Panc1 (cell line): ENCODE measurements at regions not wholly inside any gene's neighbourhood (a gene's known extent, or its start where the extent isn't known, plus 50 kb on each side); places are given as distances from the start of the nearest gene placed in this dataset.

Experiments used
- ATAC-seq: fragments of 200-7000 bp; cut with Tn5 transposase; 2 replicates; pipeline ENCODE4 v1.9.1; 2020; ENCODE audit warnings: mild to moderate bottlenecking, moderate library complexity
- BruUV-seq: library from RNA; stranded (reverse); fragments of 400-500 nt; replicated peaks from 2 replicates; lab custom pipeline; 2021; lab: Mats Ljungman, UMichigan
- CTCF ChIA-PET: fragments of 300-600 bp; sonication (Branson Sonifier 250); formaldehyde crosslinking; loops from one replicate; lab custom pipeline; 2022; ENCODE audit warnings: antibody characterized with exemption; lab: Charles Lee
- POLR2A ChIA-PET: fragments of 300-600 bp; sonication (Branson Sonifier 250); formaldehyde crosslinking; loops from one replicate; lab custom pipeline; 2022; ENCODE audit warnings: antibody characterized with exemption; lab: Charles Lee
- DNase-seq: peaks from one replicate; pipeline ENCODE4 v3.0.0-alpha.2; 2010; ENCODE audit warnings: low read depth, low spot score
- H3K27ac ChIP-seq: 2 replicates; pipeline ENCODE4 v1.5.1; 2011; ENCODE audit warnings: mild to moderate bottlenecking, low read length, inconsistent platforms
- H3K27me3 ChIP-seq: fragments of 200-500 bp; sonication (Bioruptor generic); 2 replicates; pipeline ENCODE4 v1.6.0; 2014; ENCODE audit warnings: low read length, inconsistent platforms; ENCODE audit not compliant: control insufficient read depth, insufficient read depth
- H3K36me3 ChIP-seq: fragments of 200-500 bp; sonication (Bioruptor generic); 2 replicates; pipeline ENCODE4 v1.5.1; 2014; ENCODE audit warnings: inconsistent platforms, mild to moderate bottlenecking, low read length, moderate library complexity; ENCODE audit not compliant: control insufficient read depth, insufficient read depth
- H3K4me1 ChIP-seq: 2 replicates; pipeline ENCODE4 v1.5.1; 2011; ENCODE audit warnings: inconsistent platforms, mild to moderate bottlenecking, low read length, moderate library complexity; ENCODE audit not compliant: control insufficient read depth, insufficient read depth
- H3K4me3 ChIP-seq, 2 experiments: 2 replicates each; pipeline ENCODE4 v1.5.1; 2011 to 2012; ENCODE audit warnings: low read depth in 2 of 2, low read length in 2 of 2, mild to moderate bottlenecking in 2 of 2, inconsistent platforms in 1 of 2, moderate library complexity in 1 of 2
- H3K9me3 ChIP-seq: fragments of 200-500 bp; sonication (Bioruptor generic); 2 replicates; pipeline ENCODE4 v1.5.1; 2014; ENCODE audit warnings: low read depth, mild to moderate bottlenecking, inconsistent platforms, low read length, moderate library complexity; ENCODE audit not compliant: control insufficient read depth, insufficient read depth
- POLR2AphosphoS5 ChIP-seq: IDR thresholded peaks from 2 replicates; pipeline ENCODE4 v1.6.1; 2012; ENCODE audit warnings: mild to moderate bottlenecking, low read depth, low read length, moderate library complexity
- SIN3A ChIP-seq: IDR thresholded peaks from 2 replicates; pipeline ENCODE4 v1.6.1; 2012; ENCODE audit warnings: low read depth, mild to moderate bottlenecking, low read length, moderate library complexity, borderline replicate concordance; ENCODE audit not compliant: insufficient read depth
- TCF7L2 ChIP-seq: IDR thresholded peaks from 2 replicates; pipeline ENCODE4 v1.6.1; 2011; ENCODE audit warnings: mild to moderate bottlenecking, low read depth, low read length, inconsistent platforms
- in situ Hi-C: cut with HindIII; loops from 2 replicates; pipeline ENCODE4 v1.10.0; 2016; ENCODE audit warnings: low sequenced_read_pairs, low pct_unique_long_range_greater_than_20kb
- intact Hi-C: fragments of 100-400 bp; cut with micrococcal nuclease; formaldehyde crosslinking; loops from one replicate; pipeline ENCODE4 v1.10.0; 2022; ENCODE audit not compliant: unreplicated experiment
- TF ChIP-seq, protein P1 (sequence below), 2 experiments: IDR thresholded peaks; 2 replicates each; pipeline ENCODE4 v1.6.1; 2011 to 2012; ENCODE audit warnings: low read depth in 2 of 2, control low read depth in 1 of 2, low read length in 1 of 2, mild to moderate bottlenecking in 1 of 2, moderate library complexity in 1 of 2; ENCODE audit not compliant: insufficient read depth in 1 of 2
- TF ChIP-seq, protein P2 (sequence below): fragments of 450-650 bp; IDR thresholded peaks from 2 replicates; pipeline ENCODE4 v1.5.1; 2017; ENCODE audit warnings: mild to moderate bottlenecking

DNA sequence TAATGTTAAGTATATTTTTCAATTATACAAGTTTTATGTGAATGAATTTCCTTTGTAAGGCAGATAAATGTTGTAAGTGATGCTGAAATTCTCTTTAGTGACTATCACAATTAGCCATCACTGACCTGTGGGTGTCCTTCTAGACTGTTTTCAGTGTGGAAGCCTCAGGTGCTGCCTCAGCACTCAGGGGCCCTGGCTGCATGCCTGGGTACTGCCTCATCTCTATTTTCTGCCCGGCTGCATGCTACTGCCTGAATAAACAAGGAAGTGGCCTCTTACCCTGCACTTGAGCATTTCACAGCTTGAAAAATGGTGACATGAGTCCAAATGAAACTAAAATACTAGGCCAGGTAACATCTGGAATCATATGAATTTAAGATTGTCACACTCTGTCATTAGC is 787.6 kb upstream of the SALL3 start:
- DNase-seq, result no peak
- in situ Hi-C loops (no loop called here), intact Hi-C loops (no loop called here)
- CTCF ChIA-PET, result no interaction called here
- Histone ChIP-seq H3K36me3 (no peaks in the 10 kb centered on the region), H3K4me1 (no peaks in the 10 kb centered on the region), H3K4me3 (no peak overlapping the region), H3K27me3 (no peaks in the 10 kb centered on the region), H3K9me3 (no peaks in the 10 kb centered on the region), H3K27ac (no peak overlapping the region)
- BruUV-seq, result no TSS peak
- ATAC-seq, result no peak
- POLR2A ChIA-PET, result no interaction called here
- no peak for TF ChIP-seq TCF7L2
- TF ChIP-seq, protein P1, sequence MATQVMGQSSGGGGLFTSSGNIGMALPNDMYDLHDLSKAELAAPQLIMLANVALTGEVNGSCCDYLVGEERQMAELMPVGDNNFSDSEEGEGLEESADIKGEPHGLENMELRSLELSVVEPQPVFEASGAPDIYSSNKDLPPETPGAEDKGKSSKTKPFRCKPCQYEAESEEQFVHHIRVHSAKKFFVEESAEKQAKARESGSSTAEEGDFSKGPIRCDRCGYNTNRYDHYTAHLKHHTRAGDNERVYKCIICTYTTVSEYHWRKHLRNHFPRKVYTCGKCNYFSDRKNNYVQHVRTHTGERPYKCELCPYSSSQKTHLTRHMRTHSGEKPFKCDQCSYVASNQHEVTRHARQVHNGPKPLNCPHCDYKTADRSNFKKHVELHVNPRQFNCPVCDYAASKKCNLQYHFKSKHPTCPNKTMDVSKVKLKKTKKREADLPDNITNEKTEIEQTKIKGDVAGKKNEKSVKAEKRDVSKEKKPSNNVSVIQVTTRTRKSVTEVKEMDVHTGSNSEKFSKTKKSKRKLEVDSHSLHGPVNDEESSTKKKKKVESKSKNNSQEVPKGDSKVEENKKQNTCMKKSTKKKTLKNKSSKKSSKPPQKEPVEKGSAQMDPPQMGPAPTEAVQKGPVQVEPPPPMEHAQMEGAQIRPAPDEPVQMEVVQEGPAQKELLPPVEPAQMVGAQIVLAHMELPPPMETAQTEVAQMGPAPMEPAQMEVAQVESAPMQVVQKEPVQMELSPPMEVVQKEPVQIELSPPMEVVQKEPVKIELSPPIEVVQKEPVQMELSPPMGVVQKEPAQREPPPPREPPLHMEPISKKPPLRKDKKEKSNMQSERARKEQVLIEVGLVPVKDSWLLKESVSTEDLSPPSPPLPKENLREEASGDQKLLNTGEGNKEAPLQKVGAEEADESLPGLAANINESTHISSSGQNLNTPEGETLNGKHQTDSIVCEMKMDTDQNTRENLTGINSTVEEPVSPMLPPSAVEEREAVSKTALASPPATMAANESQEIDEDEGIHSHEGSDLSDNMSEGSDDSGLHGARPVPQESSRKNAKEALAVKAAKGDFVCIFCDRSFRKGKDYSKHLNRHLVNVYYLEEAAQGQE (IDR thresholded peaks at IDR 0.05; ENCODE audit: insufficient read depth in 1 of 2, low read depth in 2 of 2, low read length in 1 of 2), result no peak
- TF ChIP-seq, protein P2, sequence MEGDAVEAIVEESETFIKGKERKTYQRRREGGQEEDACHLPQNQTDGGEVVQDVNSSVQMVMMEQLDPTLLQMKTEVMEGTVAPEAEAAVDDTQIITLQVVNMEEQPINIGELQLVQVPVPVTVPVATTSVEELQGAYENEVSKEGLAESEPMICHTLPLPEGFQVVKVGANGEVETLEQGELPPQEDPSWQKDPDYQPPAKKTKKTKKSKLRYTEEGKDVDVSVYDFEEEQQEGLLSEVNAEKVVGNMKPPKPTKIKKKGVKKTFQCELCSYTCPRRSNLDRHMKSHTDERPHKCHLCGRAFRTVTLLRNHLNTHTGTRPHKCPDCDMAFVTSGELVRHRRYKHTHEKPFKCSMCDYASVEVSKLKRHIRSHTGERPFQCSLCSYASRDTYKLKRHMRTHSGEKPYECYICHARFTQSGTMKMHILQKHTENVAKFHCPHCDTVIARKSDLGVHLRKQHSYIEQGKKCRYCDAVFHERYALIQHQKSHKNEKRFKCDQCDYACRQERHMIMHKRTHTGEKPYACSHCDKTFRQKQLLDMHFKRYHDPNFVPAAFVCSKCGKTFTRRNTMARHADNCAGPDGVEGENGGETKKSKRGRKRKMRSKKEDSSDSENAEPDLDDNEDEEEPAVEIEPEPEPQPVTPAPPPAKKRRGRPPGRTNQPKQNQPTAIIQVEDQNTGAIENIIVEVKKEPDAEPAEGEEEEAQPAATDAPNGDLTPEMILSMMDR, result no peak
- TF ChIP-seq SIN3A, result no peak
- no peak for TF ChIP-seq POLR2AphosphoS5

DNA sequence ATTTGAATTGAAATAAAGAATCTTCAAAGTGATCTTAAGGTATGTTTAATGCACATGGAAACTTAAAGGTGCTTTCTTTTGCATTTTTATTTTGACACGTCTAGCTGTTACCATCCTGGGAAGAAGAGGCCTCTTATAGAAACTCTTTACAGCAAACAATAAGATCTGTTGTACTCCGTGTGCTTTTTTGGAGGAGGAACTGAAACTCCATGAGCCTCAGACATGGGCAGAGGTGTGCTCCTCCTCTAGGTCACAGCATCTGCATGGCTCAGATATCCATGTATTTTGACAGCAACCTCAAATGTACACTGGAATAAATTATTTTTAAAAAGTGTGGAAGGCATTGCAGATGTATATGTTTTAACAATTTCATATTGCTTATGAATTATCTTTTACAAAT is 783.3 kb upstream of the SALL3 start:
- no TSS peak for BruUV-seq
- Histone ChIP-seq H3K4me1 (no peaks in the 10 kb centered on the region), H3K36me3 (no peaks in the 10 kb centered on the region), H3K9me3 (no peaks in the 10 kb centered on the region), H3K27me3 (no peaks in the 10 kb centered on the region), H3K27ac (no peak overlapping the region), H3K4me3 (no peak overlapping the region)
- ChIA-PET POLR2A (no interaction called here), CTCF (no interaction called here)
- TF ChIP-seq SIN3A, result no peak
- TF ChIP-seq, protein P1 (IDR thresholded peaks at IDR 0.05; ENCODE audit: insufficient read depth in 1 of 2, low read depth in 2 of 2, low read length in 1 of 2), result no peak
- TF ChIP-seq POLR2AphosphoS5, result no peak
- intact Hi-C loops, result loop anchor here (5.0 kb wide), 1 partner anchor 514 kb away; no protein-coding TSS in a partner anchor
- no peak for ATAC-seq
- in situ Hi-C loops, result no loop called here
- no peak for DNase-seq
